HG02678 (cell line): ENCODE measurements at regions not wholly inside any gene's neighbourhood (a gene's known extent, or its start where the extent isn't known, plus 50 kb on each side); places are given as distances from the start of the nearest gene placed in this dataset.

Experiments
- ATAC-seq: cut with Tn5 transposase; IDR thresholded peaks from one replicate; pipeline ENCODE4 v1.9.1; 2021; ENCODE audit warnings: mild to moderate bottlenecking, moderate library complexity; ENCODE audit not compliant: unreplicated experiment

DNA sequence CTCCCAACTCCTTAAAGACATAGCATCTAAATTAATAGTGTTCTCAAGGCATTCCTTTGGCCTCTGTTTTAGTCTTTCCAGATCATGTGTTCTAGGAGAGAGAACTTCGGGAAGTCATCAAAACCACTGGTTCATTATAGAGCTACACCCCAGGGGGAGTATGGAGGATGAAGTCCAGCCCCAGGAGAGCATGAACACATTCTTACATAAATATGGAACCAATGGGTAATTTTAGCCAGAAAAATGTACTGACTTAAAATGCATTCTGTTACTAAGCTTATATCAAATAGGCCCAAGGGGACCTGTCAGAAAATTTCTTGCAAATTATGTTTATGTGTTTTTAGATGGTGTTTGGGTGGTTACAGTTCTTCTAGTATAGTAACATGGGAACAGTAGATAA, 165.2 kb downstream of the NTMT2 start:
- no peak for ATAC-seq

- no peak for ATAC-seq
These were observed 167.5 kb downstream of the NTMT2 start for GRCh38 chr1:170313306-170313705.

DNA sequence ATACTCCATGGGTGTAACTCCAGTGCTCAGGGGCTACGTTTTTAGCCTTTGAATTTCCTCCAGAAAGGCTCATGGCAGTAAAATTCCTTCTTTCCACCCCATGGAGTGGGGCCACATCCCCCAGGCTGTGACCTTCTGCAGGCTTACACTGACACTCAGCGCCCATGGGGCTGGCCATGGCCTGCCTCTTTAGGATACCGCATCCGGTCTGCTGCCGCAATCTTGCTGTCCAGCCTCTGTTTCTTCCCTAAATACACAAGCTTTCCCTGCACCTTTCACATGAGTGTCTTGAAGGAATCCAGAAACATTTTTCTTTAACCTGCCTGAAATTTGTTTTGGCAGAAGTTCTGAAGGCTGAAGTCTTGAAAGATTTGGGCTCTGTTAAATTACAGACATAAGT, 170.5 kb downstream of the NTMT2 start:
- no peak for ATAC-seq

GRCh38 chr1:170318141-170318540, 172.4 kb downstream of the NTMT2 start:
- no peak for ATAC-seq

DNA sequence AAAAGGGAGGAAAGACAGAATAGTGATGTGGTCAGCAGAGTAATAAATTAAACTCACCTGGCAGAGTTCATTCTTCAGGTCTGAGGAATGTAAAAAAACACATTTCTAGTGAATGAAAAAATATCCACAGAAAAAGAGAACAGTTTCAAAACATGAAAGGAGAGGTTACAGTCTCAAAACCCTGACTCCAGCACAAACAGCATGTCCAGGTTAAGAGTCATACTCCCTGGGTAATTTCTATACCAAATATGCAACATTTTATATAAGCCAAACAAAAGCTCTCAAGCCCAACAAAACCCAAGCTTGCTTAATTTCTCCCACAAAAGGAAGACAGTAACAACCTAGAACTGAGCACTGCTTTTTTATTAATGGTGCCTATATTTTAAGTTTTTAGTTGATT, 173.0 kb downstream of the NTMT2 start:
- no peak for ATAC-seq

DNA sequence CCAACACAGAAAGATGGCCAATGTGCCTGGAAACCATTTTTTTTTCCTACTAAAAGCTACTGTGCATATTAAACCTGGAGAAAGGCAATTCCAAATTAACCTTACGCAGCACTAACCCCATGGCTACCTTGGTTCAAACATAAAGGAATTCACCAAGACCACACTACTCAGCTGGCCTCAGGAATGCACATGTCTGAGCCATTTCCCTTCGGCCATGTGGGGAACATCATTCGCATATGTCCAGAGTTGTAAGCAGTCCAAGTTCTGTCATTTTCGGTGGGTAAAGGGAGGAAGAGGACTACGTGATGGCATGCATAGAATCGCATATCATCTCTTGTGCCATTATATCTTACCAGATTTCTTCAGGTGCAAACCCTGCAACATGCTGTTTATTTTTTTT, 175.4 kb downstream of the NTMT2 start:
- ATAC-seq, result no peak

DNA sequence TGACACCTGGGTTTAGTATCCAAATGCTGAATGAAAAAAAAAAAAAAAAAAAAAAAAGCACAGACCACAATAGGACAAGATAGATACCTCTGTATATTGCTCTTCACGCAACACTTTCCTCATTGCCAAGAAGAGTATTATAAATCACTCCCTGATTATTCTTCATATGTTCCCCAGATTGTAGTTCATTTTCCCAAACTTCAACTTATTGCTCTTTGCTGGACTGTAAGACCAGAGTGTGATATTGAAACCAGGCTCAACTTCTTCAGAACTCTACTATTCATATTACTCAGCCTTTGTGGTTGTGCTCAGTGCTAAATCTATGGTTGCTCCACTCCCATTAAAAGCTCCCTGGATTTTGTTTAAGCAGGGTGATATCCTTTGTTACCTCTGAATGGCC, 180.4 kb downstream of the NTMT2 start:
- ATAC-seq, result no peak

DNA sequence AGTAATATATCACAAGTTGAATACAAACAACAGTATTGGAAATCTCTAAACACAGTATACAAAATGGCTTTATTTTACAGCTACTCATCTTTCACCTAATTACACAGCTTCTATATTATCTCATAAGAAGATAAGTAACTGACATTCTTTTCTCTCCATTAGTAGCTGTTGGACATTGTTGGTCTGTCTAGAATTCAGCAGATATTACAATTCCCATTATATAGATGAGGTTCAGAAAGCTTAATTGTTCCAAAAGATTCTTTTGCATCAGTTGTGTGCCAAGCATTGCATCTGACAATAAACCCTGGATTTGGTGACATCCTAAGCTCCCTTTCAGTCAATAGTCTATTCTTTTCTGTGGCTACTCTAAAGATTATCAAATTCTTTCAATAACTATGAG, 187.0 kb downstream of the NTMT2 start:
- no peak for ATAC-seq

GRCh38 chr1:170337413-170337994, 191.7 kb downstream of the NTMT2 start:
- ATAC-seq, result no peak

GRCh38 chr1:170339534-170339933, 192.4 kb upstream of the GORAB start:
- ATAC-seq, result no peak

GRCh38 chr1:170340308-170340707, 191.7 kb upstream of the GORAB start:
- ATAC-seq, result no peak

GRCh38 chr1:170351366-170351946, 180.5 kb upstream of the GORAB start:
- ATAC-seq, result no peak

- ATAC-seq, result no peak
These were observed 177.7 kb upstream of the GORAB start for GRCh38 chr1:170354246-170354645.

DNA sequence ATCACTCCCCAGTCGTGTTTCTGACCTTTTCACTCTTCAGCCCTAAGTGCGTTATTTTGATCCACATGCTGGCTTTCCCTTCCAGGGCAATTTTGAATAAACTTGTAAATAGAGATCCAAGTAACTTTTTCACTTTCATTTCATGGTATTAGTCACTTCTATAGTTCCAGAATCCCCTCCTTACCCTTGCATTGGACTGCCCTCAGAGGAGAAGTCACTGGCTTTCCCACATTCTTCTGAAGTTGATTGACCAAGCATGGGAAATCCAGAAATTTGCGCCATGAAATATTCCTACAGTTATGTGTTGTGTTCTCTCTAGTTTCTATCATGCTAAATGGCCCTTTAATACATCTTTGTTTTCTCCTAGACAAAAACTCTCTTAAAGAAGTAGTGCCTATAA, 177.3 kb upstream of the GORAB start:
- ATAC-seq, result no peak

DNA sequence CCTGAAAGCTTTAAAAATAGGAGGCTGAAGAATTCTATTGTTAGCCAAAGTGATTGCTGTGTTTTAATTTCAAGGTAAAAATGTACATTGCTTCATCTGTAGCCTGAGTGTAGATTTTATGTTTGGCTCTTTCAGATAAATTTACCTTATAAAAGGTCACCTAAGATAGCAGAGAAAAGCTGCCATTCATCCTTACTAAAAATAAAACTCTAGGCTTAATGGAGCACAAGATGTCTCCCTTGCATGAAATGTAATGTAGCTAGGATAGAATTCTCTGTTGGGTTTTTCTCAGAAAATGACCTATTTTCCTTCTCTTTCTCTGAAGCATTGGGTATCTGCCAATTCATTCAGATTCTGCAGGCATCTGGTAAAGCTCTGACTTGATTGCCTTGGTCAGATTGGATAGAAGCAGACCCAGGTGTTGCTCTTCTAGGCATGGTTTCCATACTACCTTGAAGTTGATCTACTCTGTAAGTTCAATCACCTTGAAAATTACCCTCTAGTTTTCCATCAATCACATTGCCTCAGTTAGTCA, 176.6 kb upstream of the GORAB start:
- no peak for ATAC-seq

DNA sequence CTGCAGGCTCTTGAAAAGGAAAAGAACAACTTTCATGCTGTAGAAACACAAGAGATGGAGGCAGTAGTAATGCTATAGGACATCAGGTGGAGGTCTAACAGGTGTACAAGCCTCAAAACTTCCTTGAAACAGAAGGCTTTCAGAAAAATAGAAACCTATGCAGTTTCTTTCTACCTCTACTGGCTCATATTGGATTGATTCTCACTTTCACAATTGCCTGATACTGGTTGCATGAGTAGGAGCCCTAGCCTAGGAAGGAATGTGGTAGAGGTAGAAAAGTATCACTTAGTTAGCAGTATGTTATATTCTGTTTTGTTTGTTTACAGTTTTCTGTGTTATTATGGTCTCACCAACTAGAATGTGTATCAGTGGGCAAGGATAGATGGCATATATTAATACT, 175.4 kb upstream of the GORAB start:
- no peak for ATAC-seq

DNA sequence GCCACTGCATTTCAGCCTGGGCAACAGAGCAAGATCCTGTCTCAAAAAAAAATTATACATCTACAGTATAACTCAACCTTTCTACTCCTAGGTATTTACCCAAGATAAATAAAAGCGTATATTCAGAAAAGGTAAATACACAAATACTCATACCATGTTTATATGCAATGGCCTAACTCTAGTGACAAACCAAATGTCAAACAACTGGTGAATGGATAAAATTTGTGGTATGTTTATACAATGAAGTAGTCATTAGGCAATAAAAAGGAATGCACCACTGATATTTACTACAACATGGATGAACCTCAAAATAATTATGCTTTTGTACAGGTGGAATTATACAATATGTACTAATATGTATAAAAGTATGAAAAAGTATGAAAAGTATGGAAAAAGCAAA, 174.2 kb upstream of the GORAB start:
- ATAC-seq, result no peak

DNA sequence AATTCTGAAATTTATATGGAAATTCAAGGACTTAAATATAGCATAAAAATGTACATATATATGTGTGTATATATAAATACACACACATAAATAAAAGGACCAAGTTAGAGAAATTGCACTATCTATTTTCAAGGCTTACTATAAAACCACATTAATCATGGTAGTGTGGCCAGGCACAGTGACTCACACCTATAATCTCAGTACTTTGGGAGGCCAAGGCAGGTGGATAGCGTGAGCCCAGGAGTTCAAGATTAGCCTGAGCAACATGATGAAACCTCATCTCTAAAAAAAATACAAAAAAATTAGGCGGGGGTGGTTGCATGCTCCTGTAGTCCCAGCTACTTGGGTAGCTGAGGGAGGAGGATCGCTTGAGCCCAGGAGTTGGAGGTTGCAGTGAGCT, 171.4 kb upstream of the GORAB start:
- no peak for ATAC-seq

DNA sequence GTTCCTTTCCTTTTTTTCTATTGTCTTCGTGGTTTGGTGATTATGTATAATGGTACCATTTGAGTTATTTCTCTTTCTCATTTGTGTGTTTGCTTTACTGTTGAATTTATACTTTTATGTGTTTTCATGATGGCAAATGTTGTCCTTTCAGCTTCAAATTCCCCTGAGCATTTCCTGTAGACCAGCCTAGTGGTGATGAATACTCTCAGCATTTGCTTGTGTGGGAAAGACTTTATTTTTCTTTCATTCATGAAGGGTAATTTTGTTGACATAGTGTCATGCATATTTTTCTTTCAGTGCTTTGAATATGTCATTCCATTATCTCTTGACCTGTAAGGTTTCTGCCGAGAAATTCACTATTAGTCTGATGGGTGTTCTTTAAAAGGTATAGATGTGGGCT, 166.6 kb upstream of the GORAB start:
- ATAC-seq, result no peak

DNA sequence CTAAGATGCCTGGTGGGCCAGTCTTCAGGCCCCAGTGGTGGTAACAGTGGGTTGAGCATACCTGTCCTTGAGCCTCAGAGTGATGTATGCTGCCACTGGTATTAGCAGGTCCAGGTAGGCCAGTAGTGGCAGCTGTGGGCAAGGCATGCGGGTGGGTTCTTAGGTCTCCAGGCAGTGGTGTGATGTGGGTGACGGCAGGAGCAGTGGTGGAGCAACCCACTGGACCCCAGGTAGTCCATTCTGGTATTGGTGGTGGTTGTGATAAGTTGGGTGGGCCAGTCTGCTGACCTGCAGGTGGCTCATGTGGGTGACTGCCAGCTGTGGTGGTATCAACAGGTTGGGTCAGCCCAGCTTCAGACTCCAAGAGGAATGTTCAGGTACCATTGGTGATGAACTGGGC, 165.0 kb upstream of the GORAB start:
- no peak for ATAC-seq

DNA sequence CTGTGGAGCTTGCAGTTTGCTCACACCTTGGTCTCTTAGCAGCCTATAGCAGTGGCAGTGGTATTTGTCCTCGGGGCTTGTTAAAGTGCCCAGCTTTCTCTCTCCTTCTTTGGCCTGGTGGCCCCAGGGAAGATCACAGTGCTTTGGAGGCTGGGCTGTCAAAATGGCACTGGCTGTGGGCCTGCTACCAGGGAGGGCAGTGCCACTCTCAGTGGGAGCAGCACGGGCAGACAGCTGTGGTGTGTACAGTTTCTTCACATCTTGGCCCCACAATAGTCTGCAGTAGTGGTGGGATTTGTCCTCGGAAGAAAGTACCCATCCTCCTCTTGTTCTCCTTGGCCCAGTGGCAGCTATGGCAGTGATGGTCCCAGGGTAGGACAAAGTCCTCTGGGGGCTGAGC, 164.4 kb upstream of the GORAB start:
- no peak for ATAC-seq

GRCh38 chr1:170369000-170369399, 163.0 kb upstream of the GORAB start:
- no peak for ATAC-seq

GRCh38 chr1:170369417-170369816, 162.5 kb upstream of the GORAB start:
- ATAC-seq, result no peak
